Thymus (tissue), 11 donors: ENCODE measurements at regions not wholly inside any gene's neighbourhood (a gene's known extent, or its start where the extent isn't known, plus 50 kb on each side); places are given as distances from the start of the nearest gene placed in this dataset.

Source experiments
- DNase-seq, 9 donors: peaks; one replicate each; pipeline ENCODE4 v3.0.0-alpha.2; 2013; ENCODE audit warnings: low spot score in 9 of 9, low read depth in 6 of 9, missing footprints in 1 of 9
- H3K27ac ChIP-seq, 2 donors: one replicate each; pipeline ENCODE4 v1.5.1; 2013; ENCODE audit warnings: control low read depth in 1 of 2, low read depth in 1 of 2, low read length in 1 of 2, mild to moderate bottlenecking in 1 of 2, moderate library complexity in 1 of 2
- H3K27me3 ChIP-seq, 2 donors: one replicate each; pipeline ENCODE4 v1.5.1; 2013; ENCODE audit warnings: low read length in 1 of 2; ENCODE audit not compliant: control insufficient read depth in 2 of 2, insufficient read depth in 1 of 2
- H3K36me3 ChIP-seq, 2 donors: one replicate each; pipeline ENCODE4 v1.5.1; 2013; ENCODE audit warnings: low read length in 1 of 2, mild to moderate bottlenecking in 1 of 2, moderate library complexity in 1 of 2; ENCODE audit not compliant: control insufficient read depth in 2 of 2, insufficient read depth in 2 of 2
- H3K4me1 ChIP-seq, 2 donors: one replicate each; pipeline ENCODE4 v1.5.1; 2013; ENCODE audit warnings: low read length in 2 of 2; ENCODE audit not compliant: control insufficient read depth in 2 of 2, insufficient read depth in 2 of 2
- H3K4me3 ChIP-seq, 2 donors: one replicate each; pipeline ENCODE4 v1.5.1; 2013; ENCODE audit warnings: low read length in 2 of 2, control low read depth in 1 of 2, mild to moderate bottlenecking in 1 of 2
- H3K9me3 ChIP-seq, 2 donors: one replicate each; pipeline ENCODE4 v1.5.1; 2013; ENCODE audit warnings: low read length in 1 of 2, mild to moderate bottlenecking in 1 of 2; ENCODE audit not compliant: control insufficient read depth in 2 of 2, insufficient read depth in 1 of 2
- WGBS: extraction: QIAGEN DNeasy Blood & Tissue Kit; methylation state at CpG from one replicate; pipeline ENCODE4 v1.1.7; 2013; 5-methylcytosine and 5-hydroxymethylcytosine counted together
- donor health status: healthy.

DNA sequence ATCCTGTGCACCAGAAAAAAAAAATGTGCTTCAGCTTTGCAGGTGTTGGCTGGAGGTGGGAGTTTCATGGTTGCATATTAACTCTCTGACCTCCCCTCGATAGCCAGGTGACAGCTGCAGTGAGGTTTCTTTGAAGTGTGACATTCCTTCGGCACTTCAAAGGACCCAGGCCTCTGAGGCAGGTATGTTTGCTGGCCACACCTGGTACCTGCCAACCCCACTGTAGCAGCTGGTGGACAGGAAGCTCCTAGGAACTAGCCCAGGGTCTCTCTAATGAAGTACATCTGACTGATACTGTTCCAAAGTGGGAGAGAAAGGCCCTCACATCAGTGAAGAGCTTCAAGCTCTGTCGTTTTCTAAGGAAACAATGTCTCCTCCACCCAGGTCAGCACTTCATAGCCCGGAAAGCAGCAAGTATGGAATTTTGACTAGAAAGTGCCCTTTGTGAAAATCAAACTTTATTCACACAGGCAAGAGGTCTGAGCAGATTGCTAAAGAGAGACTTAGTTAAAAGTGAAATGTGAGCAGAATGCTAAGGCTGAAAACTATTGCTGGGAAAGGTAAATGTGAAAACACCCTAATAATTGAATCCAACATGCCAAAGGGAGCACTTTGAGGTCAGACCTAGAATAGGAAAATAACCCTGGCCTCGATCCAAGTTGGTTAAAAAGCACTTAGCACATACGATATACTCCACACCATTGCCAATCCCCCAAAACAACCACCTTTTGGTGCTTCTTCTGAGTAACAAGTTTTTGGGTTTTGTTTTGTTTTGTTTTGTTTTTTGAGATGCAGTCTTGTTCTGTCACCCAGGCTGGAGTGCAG, 71.3 kb downstream of the PHLDA1 start:
- Histone ChIP-seq H3K36me3 (no peaks in the 10 kb centered on the region), H3K27ac (no peak overlapping the region), H3K9me3 (no peaks in the 10 kb centered on the region), H3K27me3 (no peaks in the 10 kb centered on the region), H3K4me1 (peaks cover 0 to 13% of the 10 kb centered on the region in 2 donors), H3K4me3 (no peak overlapping the region)
- peak in 1 of 9 donors; percentile 44 for DNase-seq
- WGBS: 61% methylated on average over 6 of the region's 6 CpGs

- H3K27ac ChIP-seq: no peak overlapping the region
- no peaks in the 10 kb centered on the region for H3K36me3 ChIP-seq
- 75% methylated on average over 2 of the region's 2 CpGs for WGBS
- H3K4me1 ChIP-seq: peaks cover 0 to 13% of the 10 kb centered on the region in 2 donors
- no peaks in the 10 kb centered on the region for H3K27me3 ChIP-seq
- DNase-seq: no peak
- no peak overlapping the region for H3K4me3 ChIP-seq
- no peaks in the 10 kb centered on the region for H3K9me3 ChIP-seq
Observed at GRCh38 chr12:75959506-75959905, 72.1 kb downstream of the PHLDA1 start.

- H3K27ac ChIP-seq: no peak overlapping the region
- DNase-seq: no peak
- H3K27me3 ChIP-seq: no peaks in the 10 kb centered on the region
- no peaks in the 10 kb centered on the region for H3K36me3 ChIP-seq
- WGBS: 78% methylated on average over 2 of the region's 2 CpGs
- H3K4me3 ChIP-seq: no peak overlapping the region
- H3K4me1 ChIP-seq: peaks cover 0 to 13% of the 10 kb centered on the region in 2 donors
- no peaks in the 10 kb centered on the region for H3K9me3 ChIP-seq
Observed at GRCh38 chr12:75959060-75959459, 72.5 kb downstream of the PHLDA1 start.

GRCh38 chr12:75955251-75955650, 76.3 kb downstream of the PHLDA1 start:
- H3K27me3 ChIP-seq: no peaks in the 10 kb centered on the region

DNA sequence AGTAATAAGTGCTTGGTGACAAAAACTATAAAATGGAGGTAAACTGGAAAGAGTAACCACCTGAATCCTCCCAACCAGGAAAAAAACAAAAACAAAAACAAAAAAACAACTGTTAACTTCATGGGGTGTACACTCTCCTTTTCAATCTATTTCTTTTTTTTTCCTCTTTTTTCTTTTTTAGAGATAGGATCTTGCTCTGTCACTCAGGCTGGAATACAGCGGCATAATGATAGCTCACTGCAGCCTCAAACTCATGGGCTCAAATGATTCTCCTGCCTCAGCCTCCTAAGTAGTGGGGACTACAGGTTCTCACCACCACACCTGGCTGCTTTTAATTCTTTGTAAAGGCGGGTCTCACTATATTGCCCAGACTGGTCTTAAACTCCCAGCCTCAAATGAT, 76.8 kb downstream of the PHLDA1 start:
- 98% methylated on average over 2 of the region's 2 CpGs for WGBS
- Histone ChIP-seq H3K27ac (no peak overlapping the region), H3K4me1 (peaks cover 0 to 6% of the 10 kb centered on the region in 2 donors), H3K36me3 (no peaks in the 10 kb centered on the region), H3K9me3 (no peaks in the 10 kb centered on the region), H3K27me3 (no peaks in the 10 kb centered on the region), H3K4me3 (no peak overlapping the region)
- no peak for DNase-seq

More at GRCh38 chr12:75955251-75955650, 76.3 kb downstream of the PHLDA1 start:
- Histone ChIP-seq H3K9me3 (no peaks in the 10 kb centered on the region), H3K4me3 (no peak overlapping the region), H3K27ac (no peak overlapping the region), H3K4me1 (peaks cover 0 to 10% of the 10 kb centered on the region in 2 donors), H3K36me3 (no peaks in the 10 kb centered on the region)
- no peak for DNase-seq
- 96% methylated on average over 3 of the region's 3 CpGs for WGBS

- Histone ChIP-seq H3K9me3 (no peaks in the 10 kb centered on the region), H3K4me3 (no peak overlapping the region), H3K36me3 (no peaks in the 10 kb centered on the region), H3K4me1 (no peaks in the 10 kb centered on the region), H3K27me3 (no peaks in the 10 kb centered on the region), H3K27ac (no peak overlapping the region)
- no peak for DNase-seq
- 95% methylated on average over 3 of the region's 3 CpGs for WGBS
Observed at GRCh38 chr12:75954041-75954440, 77.5 kb downstream of the PHLDA1 start.

DNA sequence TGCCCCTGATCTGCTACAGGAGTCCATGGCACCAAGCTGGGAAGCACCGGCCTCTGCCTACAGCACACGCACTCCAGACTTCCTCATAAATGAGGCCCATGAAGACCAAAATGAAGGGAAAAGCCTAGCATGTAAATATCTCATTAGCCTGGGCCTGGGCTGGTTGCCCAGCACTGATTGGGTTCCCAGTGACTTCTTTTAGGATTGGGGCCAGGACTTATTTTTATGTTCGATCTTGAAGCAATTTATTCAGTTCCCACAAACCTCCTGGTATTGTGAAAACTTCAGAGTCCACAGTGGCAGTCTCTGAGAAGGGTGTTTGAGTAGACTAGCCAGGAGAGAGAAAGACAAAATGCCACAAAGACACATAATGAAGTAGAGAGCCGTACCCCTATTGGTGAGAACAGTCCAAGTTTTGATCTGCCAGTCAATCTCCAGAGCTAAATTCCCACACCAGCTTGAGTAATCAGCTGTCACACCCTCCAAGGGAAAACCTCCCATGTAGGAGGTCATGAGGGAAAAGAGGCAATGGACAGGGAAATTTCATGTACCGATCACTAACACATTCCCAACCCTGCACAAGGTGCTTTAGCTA, 78.2 kb downstream of the PHLDA1 start:
- no peak for DNase-seq
- H3K4me3 ChIP-seq: no peak overlapping the region
- H3K27me3 ChIP-seq: no peaks in the 10 kb centered on the region
- H3K27ac ChIP-seq: no peak overlapping the region
- H3K4me1 ChIP-seq: no peaks in the 10 kb centered on the region
- H3K9me3 ChIP-seq: no peaks in the 10 kb centered on the region
- WGBS: 97% methylated on average over 5 of the region's 5 CpGs
- no peaks in the 10 kb centered on the region for H3K36me3 ChIP-seq

DNA sequence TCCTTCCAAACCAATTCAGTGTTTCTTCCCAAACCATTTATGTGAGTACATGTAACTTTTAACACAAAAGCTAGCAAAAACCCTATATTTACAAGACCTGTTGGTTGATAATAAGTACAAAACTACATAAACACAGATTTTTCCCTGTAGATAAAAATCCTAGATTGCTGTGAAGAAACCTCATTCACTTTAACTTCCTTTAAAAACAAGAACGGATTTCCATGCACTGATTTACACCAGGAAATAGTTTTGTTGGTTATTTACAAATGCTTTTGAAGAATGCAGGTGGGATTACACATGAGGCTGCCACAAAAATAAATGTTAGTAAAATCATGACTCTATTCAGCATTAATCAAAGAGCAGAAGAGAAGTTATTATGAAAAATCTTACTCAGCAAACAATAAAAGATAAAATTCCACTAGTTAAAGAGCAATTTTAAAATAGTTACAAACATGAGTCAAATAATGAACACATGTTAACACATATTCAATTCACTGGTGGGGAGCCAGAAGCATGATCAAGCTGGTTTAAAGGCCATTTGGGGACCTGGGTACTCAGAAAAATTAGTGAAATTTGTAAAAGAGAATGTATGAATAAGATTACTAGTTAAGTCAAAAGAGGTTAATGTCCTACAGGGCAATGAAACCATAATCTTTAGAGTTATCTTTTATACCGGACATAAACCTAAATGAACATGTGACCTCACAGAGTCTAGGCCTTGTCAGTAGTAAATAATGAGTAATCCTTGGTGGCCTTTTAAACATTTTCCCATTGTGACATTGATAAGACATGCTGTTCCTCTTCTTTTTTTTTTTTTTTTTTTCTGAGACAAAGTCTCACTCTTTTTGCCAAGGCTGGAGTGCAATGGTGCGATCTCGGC, 79.9 kb downstream of the PHLDA1 start:
- Histone ChIP-seq H3K27me3 (no peaks in the 10 kb centered on the region), H3K4me3 (no peak overlapping the region), H3K36me3 (no peaks in the 10 kb centered on the region), H3K27ac (no peak overlapping the region), H3K4me1 (no peaks in the 10 kb centered on the region), H3K9me3 (no peaks in the 10 kb centered on the region)
- DNase-seq: no peak
- 88% methylated on average over 4 of the region's 4 CpGs for WGBS
